ENCODE measurements at regions not wholly inside any gene's neighbourhood (a gene's known extent, or its start where the extent isn't known, plus 50 kb on each side); places are given as distances from the start of the nearest gene placed in this dataset.
A peak's percentile ranks its signal among the peaks of the same experiment; 100 is the strongest.
"Not testable (repeated sequence)": the region's sequence is repeated elsewhere in the genome, so short reads cannot be mapped to it uniquely, and the experiment has no call there.

DNA sequence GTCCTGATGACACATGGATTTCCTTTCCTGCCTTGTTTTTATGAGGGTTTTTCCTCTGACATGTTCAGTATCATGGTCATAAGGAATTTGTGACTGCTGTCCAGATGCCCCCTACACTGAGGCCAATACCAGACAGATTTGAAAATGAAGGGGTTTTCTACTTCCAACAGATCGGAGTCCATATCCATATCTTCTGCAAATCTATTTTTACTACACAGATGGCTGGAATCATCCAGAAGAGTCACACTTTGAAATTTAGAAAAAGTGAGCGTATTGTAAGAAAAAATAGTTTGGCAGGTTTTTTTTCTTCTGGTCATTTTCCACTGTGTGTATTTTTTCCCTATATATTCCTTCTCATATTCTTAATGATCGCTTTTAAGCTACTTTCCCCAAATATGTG lies 197.5 kb upstream of the LRRC3B start:
- DNase-seq, result no peak

DNA sequence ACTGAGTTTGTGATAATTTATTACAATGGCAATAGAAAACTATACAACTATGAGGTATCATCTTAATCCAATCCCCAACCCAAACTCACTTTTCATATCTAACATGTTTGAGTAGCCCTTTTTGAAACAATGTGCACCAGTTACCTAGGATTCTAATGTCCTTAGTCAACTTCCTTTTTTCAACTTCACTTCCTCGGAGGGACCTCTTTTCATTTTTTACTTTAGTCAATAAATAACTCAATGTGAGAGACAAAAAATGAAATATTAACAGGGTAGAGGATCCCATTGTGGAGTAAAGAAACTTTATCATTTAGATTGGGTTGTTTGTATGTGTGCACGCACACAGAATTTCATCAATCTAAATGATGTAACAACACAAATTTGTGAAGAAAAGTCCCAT lies 193.6 kb upstream of the LRRC3B start:
- DNase-seq, result no peak

DNA sequence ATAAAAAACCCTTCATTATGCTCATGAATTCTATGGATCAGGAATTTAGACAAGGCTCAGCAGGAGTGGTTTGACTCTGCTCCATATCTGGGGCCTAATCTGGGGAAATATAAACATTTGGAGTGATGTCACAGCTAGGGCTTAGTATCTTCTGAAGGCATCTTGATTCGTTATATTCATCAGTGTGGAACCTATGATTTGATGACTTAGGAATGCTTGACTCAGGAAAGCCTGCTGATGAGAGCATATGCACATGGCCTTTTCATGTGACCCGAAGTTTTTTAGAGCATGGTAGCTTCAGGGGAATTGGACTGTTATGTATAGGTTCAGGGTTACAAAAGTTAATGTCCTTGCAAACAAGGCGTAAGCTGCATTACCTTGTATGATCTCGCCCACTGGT lies 184.9 kb upstream of the LRRC3B start:
- peak; percentile 74 for DNase-seq

DNA sequence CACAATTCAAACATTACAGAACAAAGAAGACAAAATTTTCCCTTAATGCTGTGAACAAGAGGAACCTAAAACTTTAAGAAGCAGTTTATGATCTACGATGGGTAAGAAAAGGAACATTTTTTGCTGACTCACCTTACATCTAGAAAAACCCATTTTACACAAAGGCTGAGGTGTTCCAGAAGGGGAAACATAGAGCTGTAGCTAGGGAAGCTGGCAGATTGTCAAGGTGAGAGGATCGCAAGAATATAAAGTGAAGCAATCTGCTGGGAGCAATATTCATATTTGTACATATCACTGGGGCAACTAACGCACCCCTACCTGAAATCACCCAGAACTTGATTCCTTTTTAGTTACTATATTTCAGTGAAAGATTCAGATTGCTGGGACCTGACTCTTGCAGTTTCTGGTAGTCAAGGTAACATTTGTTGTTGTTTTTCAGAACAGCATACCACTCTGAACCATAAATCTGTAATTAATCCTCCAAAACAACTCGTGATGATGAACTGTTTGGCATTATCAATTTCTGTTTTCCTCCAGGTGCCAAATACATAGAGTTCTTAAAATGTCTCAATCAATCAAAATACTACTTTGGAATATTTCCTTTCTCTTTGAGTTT lies 184.1 kb upstream of the LRRC3B start:
- peak; percentile 3 for DNase-seq

DNA sequence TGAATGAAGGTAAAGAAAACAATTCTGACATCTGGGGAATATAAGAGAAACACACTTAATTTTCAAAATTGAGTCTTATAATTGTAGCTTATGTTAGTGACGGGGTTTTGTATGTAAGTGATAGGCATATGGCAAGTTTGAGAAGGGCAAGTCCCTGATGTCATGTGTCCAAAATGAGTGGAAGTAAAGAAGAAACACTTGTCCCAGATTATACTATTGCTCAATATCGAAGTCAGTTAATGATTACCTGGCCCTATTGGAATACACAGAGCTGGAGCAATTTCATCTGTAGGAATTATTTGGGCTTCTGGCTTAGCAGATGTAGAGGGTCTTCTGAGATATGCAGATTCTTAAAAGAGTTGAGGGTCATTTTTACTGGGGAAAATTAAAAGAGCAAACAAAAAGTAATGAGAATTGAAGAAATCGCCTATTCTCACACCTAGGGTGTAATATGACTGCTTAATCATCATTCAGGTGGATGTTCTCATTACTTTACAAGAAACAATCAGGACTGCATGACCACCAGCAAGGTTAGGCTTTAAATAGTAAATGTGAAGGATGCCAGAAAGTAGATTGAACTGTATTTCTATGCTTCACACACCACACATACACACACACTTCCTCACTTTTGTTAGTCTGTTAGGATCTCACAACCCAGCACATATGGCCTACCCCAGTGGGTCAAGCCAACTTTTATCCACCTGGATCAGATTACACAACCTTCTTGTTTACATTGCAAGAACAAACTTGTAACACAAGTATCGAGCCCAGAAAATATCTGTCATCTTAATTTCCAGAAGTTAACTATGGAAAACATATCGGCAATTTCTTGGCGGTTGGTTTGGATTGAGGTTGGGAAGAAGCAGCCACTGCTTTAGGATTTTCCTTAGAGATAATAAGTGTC lies 183.3 kb upstream of the LRRC3B start:
- DNase-seq, result no peak

DNA sequence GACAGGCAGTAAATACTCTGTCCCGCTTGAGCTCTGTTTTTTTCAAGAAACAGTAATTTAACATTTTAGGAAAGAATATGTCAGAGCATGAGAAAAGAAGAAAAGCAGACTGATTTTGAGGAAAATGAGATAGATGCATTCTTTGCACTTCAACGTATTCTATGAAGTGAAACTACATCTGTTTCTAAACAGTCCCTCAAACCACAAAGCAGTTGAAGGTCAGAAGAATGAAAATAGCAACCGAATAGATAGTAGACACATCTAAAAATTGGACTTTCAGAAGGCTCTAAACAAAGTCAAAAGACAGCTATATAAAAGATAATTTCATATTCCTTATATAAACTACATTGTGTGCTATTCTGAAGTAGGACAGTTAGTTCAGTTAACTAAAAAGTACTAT lies 172.6 kb upstream of the LRRC3B start:
- no peak for DNase-seq

DNA sequence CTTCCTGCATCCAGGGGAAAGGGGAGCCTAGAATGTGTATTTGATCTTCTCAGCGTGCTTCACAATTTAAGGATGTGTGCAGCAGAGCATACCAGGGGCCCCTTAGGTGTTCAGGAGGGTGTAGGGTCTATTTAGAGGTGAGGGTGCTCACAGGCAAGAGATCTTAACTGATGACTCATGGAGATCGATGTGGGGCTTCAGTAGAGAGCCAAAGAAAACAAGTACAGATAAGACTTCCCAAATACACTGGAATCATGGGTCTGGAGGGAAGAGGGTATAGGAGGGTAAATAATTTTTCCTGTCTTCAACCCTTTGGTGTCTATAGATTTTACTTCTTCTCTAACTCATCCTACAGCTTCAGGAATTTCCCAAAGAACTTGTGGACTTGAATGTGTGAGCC lies 170.2 kb upstream of the LRRC3B start:
- no peak for DNase-seq

DNA sequence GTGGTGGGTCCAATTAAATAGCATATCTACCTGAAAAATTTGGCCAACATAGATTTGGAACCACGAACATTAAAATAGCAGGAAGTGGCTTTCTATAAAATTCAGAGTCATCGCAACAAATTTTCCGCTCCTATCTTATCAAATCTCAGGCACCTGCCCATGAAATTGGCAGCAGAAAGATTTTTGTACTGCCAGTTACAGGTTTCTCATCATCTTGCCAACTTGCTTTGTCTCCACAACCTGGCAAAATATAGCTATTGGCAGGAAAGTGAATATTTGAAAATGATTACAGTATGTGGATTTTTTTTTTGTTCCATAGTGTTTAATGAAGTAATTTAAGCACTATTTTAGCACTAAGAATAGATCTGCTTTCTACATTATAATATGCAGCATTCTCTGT lies 161.6 kb upstream of the LRRC3B start:
- DNase-seq, result no peak

DNA sequence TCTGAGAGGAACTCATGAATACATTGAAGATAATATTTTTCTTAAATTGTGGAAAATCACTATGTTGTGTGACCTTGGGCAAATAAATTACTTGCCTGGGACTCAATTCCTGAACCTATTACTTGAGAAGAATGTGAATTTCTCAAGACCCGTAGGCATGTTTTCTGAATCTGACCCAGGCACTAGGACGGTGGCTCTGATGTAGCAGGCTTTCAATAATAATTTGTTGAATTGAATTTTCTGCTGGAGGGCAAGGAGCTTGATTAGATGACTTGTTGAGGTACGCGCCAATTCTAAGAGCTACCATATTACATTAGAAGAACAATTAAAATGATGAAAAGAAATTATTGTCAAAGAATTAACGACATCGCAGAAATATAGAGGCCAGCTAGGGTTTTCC lies 150.2 kb upstream of the LRRC3B start:
- no peak for DNase-seq

DNA sequence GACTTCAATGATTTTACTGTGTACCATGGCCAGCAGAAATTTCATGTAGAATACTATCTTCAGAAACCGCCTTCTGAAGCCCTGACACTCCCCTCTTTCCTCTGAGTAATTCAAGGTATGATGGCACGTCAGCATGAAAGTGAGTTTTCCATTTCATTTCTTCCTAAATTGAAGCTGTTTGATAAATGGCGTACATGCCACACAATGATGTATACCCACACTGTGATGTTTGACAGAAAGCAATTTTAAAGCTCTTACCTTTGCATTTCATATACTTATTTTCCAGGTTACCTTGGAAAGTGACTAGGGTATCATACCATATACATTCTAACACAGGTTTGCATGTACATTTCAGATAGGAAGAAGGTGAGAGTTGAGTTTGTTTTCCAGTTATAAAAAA lies 147.9 kb upstream of the LRRC3B start:
- DNase-seq, result no peak

DNA sequence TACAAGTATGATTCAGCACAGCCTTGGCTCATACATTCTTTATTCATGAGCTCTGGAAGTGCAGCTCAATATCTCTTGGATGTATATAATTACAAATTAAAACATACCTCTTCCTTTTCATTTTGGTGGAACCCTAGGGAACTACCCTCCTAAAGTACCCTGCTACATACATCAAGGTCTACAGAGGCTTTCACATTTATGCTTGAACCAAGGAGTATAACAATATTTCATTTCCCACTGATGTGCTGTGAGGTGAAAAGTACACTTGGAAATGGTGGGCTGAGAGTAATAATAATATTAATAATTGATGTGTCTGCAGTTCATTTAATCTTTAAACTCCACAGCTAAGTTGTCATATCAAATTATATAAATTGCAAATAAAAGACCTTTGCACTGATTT lies 142.2 kb upstream of the LRRC3B start:
- no peak for DNase-seq

DNA sequence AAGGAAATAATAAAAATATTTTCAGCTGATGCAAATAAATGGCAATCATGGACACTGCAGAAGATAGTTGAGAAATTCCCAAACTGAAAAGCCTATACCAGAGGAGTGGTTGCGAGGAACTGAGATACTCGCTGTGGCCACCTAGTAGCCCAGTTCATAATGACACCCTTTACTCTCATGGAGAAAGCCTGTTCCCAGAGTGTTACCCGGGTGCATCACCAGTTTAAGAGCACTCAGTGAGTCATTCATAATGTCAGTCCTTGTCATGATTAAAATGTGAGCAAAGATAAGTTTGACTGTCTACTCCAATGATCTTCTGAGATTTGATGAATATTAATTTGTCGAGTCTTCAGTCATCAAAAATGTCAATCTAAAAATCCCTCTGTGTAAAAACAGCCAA lies 138.4 kb upstream of the LRRC3B start:
- DNase-seq, result no peak

DNA sequence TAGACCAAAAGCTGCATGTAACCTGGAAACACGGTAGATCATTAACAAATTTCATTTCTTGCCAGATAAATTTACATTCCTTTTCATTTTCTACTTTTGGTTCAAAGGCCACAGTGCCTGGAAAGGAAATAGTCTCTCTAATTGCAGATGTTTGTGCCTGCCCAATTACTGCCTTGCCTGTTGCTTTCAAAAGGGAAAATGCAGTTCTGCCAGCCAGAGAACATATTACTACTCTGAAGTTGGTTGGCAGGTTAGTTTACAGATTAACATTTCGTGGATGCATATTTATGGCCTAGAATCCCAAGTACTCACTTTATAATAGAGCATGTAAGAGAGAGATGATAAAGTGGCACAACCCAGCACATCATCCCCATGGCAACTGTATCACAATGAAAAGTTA lies 124.3 kb upstream of the LRRC3B start:
- no peak for DNase-seq

DNA sequence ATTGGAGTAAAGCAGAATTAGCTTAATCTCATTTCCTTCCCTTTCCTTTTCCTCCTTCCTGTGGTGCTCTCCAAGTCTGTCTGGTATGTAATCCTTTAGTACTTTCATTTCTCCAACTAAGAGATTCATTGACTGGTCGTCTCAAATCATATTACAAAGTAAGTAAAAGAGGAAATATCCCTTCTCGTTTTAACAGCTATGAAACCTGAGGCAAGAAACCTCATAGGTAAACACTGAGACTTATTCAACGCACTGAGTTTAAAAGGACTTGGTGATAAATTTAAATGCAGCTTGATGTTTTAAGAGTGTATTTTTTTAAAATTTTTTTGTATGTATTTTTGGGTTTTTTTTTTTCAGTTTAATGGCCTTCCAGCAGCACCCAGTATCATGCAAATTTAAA lies 117.2 kb upstream of the LRRC3B start:
- no peak for DNase-seq

DNA sequence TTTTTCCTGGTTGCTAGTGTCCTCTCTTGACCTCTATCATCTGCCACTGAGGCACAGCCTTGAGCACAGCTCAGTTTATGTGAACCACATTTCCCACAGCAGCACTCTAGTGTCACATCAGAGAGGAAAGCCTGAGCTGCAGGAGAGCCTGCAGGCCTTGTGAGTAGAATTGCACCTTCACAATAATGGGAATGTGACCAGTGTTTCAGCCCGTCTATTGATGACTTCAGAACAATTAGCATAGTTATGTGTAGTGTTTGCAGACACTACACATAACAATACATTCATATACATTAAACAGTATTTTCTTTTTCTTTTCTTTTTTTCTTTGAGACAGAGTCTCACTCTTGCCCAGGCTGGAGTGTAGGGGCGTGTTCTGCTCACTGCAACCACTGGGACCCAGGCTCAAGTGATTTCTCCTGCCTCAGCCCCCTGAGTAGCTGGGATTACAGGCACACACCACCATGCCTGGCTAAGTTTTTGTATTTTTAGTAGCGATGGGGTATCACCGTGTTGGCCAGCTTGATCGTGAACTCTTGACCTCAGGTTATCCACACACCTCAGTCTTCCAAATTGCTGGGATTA lies 108.0 kb upstream of the LRRC3B start:
- DNase-seq, result not testable (repeated sequence)

DNA sequence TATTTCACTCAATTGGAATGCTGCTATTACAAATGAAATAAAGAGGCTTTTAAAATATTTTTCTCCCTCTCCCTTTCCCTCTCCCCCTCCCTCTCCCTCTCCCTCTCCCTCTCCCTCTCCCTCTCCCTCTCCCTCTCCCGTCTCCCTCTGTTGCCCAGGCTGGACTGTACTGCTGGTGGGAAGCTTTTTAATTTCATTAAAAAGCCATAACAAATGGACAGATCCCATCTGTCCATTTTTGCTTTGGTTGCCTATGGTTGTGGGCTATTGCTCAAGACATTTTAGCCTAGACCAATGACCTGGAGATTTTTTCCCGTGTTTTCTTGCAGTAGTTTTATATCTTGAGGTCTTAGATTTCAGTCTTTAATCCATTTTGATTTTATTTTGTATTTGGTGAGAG lies 107.2 kb upstream of the LRRC3B start:
- DNase-seq, result no peak

DNA sequence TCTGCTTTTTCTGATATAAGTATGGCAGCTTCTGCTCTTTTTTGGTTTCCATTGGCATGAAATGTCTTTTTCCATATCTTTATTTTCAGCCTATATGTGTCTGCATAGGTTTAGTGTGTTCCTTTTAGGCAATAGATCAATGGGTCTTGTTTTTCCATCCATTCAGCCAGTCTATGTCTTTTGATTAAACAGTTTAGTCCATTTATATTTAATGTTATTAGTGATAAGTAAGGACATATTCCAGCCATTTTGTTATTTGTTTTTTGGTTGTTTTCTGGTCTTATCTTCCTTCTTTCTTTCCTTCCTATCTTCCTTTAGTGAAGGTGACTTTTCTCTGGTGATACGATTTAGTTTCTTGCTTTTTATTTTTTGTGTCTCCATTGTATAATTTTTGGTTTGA lies 101.3 kb upstream of the LRRC3B start:
- no peak for DNase-seq

DNA sequence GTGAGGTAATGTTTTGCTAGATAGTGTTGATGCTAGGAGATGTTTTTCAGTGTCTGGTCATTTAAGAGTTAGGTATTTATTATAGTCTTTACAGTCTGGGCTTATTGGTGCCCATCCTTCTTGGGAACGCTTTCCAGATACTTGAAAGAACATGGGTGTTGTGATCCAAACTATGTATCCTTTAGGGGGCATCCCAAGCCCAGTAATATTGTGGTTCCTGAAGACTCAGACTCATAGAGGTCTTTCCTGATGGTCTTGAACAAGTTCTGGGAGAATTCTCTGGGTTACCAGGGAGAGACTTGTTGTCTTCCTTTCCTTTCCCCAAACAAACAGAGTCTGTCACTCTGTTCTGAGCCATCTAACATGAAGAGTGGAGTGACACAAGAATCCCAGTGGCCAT lies 99.7 kb upstream of the LRRC3B start:
- DNase-seq, result no peak

DNA sequence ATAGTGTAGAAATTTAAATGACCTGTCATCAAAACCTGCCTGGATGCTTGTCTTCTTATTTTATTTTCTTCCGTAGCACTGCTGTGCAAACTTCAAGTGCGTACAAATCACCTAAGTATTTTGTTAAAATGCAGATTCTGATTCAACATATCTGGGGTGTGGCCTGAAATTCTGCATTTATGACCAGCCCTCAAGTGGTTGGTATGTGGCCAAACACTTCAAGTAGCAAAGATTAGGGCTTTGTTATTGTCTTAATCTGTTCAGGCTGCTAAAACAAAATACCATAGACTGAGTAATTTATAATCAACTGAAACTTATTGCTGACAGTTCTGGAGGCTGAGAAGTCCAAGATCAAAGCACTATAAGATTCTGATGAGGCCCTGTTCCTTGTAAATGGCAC lies 97.6 kb upstream of the LRRC3B start:
- no peak for DNase-seq

DNA sequence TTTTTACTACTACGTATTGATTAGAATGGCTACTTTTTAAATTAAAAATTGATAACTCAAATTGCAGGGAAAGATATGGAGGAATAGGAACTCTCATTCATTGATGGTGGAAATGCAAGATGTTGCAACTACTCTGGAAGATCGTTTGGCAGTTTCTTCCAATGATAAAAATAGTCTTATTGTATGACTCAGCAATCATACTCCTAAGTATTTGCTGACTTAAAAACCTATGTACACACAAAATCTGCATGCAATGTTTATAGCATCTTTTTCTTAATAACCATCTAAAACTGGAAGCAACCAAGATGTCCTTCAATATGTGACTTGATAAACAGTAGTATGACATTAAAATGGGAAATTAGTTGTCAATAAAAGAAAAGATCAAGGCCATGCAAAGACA lies 87.4 kb upstream of the LRRC3B start:
- DNase-seq, result no peak

DNA sequence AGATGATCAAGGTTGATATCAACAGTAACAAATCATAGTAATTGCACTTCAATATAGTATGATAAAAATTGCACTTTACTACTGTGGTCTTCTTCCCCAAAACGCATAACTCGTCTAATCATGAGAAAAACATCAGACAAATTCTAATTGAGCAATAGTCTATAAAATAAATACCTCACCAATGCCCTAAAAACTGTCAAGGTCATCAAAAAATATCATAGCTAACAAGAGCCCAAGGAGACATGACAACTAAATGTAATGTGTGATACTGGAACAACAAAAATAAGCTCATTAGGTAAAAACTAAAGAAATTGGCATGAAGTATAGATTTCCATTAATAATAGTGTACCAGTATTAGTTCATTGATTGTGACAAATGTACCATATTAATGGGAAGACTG lies 85.6 kb upstream of the LRRC3B start:
- no peak for DNase-seq

DNA sequence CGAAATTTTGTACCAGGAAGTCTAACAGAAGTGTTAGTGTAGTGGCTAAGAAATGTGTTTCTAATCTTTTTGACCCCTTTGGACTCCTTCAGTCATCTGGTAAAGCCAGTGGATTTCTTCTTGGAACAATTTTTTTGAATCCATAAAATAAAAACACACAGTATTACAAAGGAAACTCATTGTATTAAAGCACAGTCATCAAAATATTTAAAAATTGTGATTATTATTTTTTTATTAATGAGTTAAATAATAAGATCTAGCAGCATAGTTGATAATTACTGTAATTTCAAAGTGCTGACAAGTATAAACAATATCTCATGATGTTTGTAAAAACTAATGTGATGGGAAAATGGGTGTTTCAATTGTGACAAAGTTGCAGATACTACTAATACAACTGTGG lies 72.2 kb upstream of the LRRC3B start:
- DNase-seq, result no peak

DNA sequence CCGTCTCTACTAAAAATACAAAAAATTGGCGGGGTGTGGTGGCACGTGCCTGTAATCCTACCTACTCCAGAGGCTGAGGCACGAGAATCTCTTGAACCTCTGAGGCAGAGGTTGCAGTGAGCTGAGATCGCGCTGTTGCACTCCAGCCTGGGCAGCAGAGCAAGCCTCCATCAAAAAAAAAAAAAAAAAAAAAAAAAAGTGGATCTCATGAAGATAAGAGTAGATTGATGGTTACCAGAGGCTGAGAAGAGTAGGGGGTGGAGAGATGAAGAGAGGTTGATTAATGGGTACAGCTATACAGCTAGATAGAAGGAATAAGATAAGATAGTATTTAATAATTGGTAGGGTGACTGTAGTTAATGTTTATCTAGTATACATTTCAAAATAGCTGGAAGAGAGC lies 65.9 kb upstream of the LRRC3B start:
- DNase-seq, result no peak

DNA sequence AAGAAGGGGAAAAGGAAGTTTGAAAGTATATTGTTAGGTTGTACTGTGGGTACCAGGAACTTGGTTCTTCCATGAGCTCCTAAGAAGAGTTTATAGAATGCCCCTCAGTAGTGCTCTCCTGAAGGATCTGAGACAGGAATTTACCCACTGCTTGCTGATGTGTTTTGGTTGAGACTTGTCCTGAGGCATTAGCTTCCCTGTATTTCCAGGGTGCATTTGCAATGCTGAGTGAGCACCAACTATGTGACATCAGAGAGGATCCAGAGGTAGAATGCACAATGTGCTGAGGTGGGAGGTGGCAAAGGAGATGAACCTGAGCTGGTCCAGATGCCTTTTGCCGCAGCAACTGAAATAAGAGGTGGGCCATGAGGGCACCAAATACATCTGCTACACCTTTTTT lies 64.3 kb upstream of the LRRC3B start:
- DNase-seq, result no peak

DNA sequence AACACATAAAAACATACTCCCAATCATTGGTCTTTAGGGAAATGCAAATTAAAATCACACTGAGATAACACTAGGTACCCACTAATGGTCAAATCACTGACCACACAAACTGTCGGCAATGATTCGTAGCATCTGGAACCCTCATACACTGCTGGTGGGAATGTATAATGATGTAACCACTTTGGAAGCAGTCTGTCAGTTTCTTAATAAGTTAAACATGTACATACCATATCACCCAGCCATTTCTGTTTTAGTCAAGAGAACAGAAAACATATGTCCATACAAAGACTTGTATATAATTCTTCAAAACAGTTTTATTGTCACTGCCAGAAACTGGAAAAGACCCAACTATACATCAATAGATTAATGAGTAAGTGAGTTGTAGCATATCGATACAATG lies 63.3 kb upstream of the LRRC3B start:
- DNase-seq, result peak; percentile 1

Measured in fibroblast of skin of right quadriceps (primary cell).